HG03175 (cell line): ENCODE measurements at regions not wholly inside any gene's neighbourhood (a gene's known extent, or its start where the extent isn't known, plus 50 kb on each side); places are given as distances from the start of the nearest gene placed in this dataset.
"Not testable (repeated sequence)": the region's sequence is repeated elsewhere in the genome, so short reads cannot be mapped to it uniquely, and the experiment has no call there.

Experiments used
- ATAC-seq: cut with Tn5 transposase; IDR thresholded peaks from one replicate; pipeline ENCODE4 v1.9.1; 2021; ENCODE audit warnings: mild to moderate bottlenecking, moderate library complexity; ENCODE audit not compliant: unreplicated experiment

DNA sequence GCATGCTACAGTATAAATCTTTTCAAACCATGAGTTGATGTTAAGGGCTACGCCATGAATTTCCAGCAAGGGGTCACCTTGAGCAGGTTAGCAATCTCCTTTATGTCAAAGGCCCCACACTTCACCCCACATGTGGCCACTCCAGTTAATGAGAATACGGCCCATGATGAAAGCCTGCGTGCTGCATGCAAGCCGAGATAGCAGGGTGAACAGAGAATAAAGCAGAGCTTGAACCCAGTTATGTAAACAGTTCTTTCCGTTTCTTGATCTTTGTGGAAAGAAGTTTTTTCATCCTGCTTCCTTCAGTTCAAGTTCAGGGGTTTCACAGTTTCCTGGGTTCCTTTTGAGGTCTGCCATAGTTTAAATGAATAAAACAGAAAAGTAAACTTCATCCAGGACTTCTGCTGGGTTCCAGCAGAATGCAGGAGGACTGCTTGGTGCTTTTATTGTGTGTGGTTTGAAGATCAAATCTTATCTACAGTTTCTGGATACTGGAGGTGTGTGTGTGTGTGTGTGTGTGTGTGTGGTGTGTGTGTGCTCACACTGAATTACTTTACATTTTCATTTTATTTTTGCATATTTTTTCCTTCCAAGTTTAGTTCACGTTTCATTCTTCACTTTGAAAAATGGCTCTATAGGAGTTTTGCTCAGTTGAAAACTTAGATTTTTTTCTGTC lies 87.1 kb downstream of the HMHB1 start:
- no peak for ATAC-seq

DNA sequence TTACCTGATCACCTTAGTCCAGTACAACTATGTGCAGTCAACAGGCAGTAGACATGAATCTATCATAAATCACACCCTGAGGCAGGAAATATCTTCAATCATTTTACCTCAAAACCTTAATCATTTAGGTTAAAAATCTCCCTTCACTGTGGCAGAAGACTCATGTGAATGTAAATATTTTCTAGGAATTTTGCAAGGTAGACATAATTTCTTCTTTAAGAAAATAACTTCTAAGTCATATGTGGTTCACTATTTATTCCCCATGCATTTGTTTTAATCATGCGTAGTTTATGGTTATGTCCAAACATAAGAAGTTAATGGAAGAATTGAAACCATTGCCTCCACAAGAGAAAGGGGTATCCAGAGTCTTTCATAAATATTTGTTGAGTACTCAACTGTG lies 97.0 kb downstream of the HMHB1 start:
- no peak for ATAC-seq

DNA sequence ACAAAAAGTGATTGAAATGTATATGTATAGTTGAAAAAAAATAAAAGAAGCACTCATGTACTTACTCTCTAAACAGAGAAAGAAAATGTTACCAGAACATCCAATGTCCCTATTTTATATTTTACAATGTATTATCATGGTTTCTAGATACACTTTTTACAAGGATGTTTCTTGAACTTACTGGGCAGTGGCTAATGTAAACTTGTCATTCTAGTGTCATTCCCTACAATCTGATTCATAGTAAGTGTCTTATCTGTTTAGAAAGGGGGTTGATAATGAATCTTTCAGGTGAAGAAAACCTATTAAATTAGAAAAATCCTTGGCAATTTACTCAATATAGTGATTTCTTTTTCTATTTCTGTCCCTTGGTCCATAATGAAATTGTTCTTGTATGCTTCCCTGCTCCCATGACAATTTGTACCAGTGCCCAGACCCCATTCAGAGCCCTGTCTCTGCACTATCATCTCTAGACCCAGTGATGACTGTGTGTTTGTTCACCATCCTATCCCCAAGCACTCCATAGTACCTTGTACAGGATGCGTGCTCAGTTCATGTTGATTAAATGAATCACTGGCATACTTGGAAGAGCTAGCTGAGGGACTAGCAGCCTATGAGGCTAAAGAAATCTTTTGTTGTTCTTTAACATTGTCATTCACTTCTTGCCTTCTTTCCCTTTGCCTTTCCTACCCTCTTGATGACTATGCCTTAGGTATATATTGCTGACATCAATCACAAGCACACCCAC lies 101.2 kb downstream of the HMHB1 start:
- no peak for ATAC-seq

DNA sequence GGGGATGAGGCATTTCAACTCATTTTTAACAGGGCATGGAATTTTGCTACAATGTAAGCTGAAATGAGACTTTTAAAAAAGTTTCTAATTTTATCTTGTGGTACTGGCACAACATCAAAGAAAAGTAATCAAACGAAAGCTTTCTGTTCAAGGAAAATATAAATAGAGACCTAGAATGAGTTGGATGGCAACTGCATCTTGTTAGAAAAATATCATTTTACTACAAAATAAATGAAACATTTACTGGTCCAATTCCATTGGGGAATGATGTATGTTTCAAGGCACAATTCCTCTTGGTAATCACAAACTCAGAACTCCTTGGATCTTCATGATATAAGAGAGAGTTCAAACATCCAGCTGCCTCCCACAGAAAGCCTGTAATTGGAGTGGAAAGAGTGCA lies 102.8 kb downstream of the HMHB1 start:
- no peak for ATAC-seq

DNA sequence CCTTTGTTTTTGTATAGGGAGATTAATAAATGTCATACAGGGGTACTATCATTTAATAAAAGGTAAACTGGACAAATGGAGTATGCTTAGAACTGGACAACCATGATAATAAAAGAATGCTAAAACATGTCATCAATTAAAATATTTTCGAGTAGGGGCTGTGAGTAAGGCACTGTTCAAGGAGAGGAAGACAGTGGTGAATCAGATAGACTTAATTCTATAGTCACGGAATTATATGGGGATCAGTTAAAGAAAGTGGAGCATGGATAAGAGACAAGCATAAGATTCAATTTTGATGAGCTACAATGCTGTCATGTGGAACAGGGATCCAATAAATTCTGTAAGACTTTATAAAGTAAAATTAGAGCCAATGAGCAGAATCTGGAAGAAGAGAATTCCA lies 104.5 kb downstream of the HMHB1 start:
- ATAC-seq = no peak

DNA sequence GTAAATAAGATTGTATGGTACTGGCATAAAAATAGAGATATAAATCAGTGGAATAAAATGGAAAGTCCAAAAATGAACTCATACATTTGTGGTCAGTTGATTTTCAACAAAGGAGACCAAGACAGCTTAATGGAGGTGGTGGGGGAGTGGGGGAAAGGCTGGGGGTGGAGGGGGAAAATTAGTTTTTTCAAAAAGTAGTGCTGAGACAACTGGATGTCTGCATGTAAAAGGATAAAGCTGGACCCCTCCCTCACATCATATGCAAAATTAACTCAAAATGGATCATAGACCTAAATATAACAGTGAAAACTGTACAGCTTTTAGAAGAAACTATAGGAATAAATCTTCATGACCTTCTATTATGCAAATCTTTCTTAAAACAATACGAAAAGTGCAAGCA lies 107.0 kb downstream of the HMHB1 start:
- ATAC-seq = no peak

DNA sequence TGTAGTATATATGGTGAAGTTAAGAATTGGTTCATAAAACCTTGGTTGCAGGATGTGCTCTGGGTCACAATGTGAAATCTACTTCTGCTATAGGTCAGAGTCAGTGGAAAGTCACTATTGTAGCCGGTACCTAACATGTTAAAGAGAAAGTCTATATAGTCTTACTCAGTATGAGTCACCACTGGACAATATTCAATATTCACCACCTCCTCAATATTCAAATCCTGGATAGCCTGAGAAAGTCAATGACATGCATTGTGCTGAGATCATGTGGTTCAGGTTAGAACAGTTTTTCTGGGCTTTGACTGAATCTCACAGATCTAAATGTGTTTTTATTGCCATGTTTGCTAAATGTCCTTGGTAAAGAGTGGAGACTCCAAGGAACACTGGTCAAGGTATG lies 108.8 kb downstream of the HMHB1 start:
- no peak for ATAC-seq

DNA sequence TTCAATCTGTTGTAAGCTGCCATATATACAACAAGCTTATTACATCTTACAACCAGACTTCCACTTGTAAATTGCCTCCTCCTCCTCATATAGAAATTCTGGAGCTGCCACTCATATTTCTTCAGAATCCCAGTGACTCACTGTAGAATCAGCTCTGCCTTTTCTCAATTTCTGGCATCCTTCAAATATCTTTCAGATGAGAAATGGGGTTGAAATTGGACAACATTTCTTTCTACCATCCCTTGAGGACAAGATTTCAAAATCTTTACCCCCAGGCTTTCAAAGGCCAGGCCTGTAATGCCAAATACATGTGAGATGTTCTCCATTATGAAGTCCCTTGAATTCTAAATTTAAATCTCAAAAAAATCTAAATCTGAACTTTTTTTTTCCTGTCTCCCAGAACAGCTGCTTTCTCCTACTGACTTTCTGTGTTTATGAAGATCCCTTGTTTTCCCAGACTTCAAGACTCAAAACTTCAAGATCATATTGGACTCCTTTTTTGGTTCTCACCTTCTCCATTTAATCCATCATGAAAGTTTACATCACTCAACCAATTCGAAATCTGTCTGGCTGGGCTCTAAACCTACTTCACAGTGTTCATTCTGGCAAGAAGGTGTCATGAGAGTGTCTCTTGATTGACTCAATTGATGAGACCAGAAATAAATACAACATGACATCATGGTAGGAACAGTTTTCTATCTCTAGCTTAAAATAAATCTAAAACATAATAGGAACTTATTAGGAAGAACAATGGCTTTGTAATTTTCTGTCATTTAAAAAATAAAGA lies 109.8 kb downstream of the HMHB1 start:
- no peak for ATAC-seq

DNA sequence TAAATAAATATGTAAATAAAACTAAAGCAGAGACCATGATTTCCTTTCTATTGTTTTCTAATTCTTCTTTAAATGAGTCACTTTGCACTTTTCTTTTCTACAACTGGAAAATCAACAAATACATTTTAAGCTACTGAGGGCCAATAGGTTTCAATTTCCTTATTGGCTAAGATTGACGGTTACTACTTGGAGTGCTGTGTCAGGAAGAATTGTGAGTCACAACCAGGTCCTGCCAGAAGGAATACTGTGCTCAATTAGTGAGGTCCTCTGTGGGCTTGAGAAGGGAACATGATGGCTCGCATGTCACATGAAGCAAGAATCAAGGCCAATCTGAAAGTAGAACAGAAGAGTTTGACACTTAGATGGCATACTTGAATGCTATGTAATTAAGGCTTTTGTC lies 110.8 kb downstream of the HMHB1 start:
- no peak for ATAC-seq

DNA sequence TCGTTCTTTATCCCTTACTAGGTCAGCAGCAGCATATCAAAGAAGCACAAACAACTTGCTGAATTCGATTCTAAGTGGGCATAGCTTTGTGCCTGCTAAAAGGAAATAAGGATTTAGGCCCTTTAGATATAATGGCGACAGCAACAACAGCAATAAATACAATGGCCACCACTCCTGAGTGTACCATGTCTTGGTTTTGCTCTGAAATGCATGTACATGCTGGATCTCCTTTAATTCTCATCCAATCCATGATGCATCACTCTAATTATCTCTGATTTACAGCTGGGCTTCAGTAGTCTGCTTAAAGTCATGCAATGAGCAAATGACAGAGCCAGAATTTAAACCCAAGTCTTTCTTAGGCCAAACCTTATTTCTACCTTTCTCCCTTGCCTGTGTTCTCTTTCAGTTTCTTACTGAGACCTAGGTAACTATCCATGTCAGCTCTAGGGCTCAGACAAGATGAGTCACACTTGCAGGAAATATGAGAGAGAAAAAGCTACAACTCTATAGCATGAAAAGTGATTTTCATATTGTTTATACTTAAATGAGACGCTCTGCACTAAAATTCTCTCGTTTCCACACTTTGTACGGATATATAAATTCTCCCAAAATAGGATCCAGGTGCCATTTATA lies 111.8 kb downstream of the HMHB1 start:
- ATAC-seq = no peak

DNA sequence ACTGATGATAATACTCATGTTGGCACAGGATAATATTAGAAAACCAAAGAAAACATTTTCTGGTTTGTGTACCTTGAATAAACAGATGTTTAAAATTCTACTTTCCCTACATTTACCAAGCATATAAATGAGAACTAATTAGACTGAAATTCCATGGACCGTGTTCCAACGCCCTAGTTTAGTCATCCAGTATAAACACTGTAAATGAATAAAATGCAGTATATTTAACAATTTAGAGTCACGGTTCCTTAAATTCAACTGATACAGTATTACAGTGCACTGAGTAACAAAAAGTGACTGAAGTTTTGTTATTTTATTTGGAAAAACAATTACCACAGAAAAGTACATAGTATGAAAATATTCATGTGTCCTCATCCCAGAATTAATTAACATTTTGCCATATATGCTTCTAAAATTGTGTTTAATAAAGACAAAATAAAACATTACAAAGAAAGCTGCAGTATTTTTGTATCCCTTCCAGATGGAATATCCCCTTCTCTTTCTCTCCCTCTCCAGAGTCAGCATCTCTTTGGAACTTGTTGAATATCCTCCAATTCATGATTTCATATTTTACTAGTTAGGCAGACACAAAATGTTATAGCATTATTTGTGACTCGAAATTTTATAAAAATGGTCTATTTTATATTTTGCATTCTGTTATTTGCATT lies 112.5 kb downstream of the HMHB1 start:
- no peak for ATAC-seq

DNA sequence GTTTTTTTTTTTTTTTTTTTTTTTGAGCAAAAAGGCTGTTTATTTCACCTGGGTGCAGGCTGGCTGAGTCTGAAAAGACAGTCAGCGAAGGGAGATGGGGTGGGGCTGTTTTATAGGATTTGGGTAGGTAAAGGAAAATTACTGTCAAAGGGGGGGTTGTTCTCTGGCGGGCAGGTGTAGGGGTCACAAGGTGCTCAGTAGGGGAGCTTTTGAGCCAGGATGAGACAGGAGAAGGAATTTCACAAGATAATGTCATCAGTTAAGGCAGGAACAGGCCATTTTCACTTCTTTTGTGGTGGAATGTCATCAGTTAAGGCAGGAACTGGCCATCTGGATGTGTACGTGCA lies 113.0 kb downstream of the HMHB1 start:
- ATAC-seq = not testable (repeated sequence)

DNA sequence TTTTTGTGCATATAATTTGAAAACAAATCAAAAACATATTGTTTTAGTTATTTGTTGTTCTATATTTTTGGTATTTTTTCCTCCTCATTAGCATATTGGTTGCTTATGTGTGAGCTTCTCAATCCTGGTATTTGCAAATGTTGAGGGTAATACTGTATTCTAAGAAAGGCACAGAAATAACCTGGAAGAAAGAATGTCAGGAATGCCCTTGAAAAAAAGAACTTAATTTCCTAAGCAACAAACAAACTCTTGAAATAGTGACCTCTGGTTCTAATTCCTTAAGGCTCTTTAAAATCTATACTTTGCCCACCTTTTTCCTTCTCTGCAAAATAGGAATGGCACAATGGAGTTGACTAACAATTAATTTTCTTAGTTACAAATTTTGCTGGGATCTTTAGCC lies 117.5 kb downstream of the HMHB1 start:
- ATAC-seq = no peak

DNA sequence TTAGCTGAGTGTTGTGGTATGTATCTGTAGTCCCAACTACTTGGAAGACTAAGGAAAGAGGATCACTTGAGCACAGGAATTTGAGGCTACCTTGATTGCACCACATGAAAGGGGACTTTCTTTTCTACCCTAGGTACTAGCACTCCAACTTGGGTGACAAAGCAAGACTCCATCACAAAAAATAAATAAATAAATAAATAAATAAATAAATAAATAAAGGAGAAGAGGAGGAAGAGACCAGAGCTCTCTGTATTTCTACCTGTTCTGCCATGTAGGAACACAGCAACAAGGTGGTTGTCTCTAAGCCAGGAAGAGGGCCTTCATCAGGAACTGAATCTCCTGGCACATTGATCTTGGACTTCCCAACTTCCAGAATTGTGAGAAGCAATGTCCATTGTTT lies 118.6 kb downstream of the HMHB1 start:
- no peak for ATAC-seq

DNA sequence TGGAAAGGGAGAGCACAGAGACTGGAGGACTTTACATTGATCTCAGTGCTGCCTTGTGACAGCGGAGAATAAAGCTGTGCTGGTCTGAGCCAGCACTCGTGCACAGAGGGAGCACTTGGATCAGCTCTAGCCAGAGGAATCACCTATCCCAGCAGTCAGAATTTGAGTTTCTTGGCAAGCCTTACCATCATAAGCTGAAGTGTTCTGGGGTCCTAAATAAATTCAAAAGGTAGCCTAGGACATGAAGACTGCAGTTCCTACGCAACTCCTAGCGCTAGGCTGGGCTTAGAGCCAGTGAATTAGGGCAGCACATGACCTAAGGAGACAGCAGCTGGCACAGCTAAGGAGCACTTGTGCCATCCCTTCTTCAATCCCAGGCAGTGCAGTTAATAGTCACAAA lies 119.5 kb downstream of the HMHB1 start:
- no peak for ATAC-seq

DNA sequence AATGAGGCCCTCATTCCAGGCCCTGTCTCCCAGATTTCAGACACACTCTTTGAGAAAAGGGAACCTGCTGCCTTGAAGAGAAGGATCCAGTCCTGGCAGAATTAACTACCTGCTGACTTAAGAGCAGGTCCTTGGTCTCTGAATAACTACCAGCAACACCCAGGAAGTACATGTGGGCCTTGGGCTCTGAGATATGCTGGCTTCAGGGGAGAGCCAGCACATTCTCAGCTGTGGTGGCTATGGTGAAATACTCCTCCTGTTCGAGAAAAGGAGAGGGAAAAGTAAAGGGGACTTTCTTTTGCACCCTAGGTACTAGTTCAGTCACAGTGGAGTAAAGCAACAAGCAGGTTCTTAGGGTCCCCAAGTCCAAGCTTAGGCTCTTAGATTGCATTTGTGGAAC lies 120.0 kb downstream of the HMHB1 start:
- no peak for ATAC-seq

DNA sequence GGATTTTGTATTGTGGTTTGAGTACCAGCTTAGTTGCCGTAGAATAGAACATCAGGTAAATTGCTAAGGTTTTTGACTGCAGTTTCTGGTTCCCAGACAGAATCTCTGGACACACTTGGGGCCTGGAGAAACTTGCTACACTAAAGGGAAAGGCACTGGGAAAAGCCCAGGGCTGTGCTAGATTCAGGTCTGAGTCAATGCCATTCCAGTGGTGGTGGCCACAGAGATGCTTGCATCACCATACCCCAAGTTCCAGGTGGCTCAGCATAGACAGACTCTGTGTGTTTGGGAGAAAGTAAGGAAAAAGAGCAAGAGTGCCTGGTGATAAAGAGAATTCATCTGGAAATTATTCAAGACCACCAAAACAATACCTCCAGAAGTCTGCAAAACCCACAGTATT lies 120.6 kb downstream of the HMHB1 start:
- ATAC-seq = no peak

DNA sequence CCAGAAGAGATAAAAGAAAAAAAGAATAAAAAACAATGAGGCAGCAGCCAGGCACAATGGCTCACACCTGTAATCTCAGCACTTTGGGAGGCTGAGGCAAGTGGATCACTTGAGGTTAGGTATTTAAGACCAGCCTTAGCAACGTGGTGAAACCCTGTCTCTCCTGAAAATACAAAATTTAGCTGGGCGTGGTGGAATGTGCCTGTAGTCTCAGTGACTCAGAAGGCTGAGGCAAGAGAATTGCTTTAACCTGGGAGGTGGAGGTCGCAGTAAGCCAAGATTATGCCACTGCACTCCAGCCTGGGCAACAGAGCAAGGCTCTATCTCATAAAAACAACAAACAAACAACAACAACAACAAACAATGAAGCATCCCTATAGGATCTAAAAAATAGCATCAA lies 121.5 kb downstream of the HMHB1 start:
- no peak for ATAC-seq

DNA sequence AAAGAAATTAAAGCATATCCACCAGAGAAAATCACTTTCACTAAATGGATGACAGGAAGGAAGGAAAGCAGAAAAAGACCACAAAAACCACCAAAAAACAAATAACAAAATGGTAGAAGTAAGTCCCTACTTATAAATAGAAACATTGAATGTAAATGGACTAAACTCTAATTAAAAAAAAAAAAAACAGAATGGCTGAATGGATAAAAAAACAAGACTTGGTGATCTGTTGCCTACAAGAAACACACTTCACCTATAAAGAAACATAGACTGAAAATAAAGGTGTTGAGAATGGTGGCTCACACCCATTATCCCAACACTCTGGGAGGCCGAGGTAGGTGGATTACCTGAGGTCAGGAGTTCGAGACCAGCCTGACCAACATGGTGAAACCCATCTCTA lies 122.9 kb downstream of the HMHB1 start:
- no peak for ATAC-seq

DNA sequence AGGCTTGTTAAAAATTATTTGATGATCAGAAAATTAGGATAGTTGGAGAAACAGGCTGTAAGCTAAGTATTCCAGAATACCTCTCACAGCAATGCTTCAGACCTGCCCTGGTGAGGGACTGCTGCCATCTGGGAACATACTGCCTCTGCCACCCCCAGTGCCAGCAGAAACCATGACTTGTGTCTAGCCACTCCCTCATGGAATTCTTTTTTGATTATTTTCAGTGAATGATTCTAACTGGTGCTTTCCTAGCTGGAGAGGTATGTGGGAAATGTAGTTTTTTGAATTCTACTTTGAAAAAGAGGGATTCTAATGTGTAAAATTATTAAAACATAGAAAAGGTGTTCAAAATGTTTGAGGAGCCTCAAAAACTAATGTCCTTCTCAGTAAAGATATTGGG lies 126.3 kb downstream of the HMHB1 start:
- ATAC-seq = no peak

DNA sequence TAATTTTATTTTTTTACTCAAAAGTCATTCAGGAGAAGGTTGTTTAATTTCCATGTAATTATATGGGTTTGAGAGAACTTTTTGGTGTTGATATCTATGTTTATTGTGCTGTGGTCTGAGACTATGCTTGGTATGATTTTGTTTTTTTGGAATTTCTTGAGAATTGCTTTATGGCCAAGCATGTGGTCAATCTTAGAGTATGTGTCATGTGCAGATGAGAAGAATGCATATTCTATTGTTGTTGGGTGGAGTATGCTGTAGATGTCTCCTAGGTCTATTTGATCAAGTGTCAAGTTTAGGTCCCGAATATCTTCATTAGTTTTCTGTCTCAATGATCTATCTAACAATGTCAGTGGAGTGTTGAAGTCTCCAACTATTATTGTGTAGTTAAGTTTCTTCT lies 134.9 kb downstream of the HMHB1 start:
- ATAC-seq = no peak
